Nephron progenitor cell (in vitro differentiated cells): ENCODE measurements at regions not wholly inside any gene's neighbourhood (a gene's known extent, or its start where the extent isn't known, plus 50 kb on each side); places are given as distances from the start of the nearest gene placed in this dataset.

ENCODE experiments used
- DNase-seq: peaks from one replicate; pipeline ENCODE4 v3.0.0; 2021
- H3K27ac Mint-ChIP-seq: 2 replicates; pipeline ENCODE4 v1.8.0; 2021; ENCODE audit warnings: mild to moderate bottlenecking, moderate library complexity, mixed read lengths
- H3K27me3 Mint-ChIP-seq: 2 replicates; pipeline ENCODE4 v1.8.0; 2021; ENCODE audit warnings: mild to moderate bottlenecking, low read depth, mixed read lengths; ENCODE audit not compliant: poor library complexity
- H3K36me3 Mint-ChIP-seq: 2 replicates; pipeline ENCODE4 v1.8.0; 2021; ENCODE audit warnings: low read depth, mixed read lengths
- H3K4me1 Mint-ChIP-seq: 2 replicates; pipeline ENCODE4 v1.8.0; 2021; ENCODE audit warnings: mixed read lengths
- H3K4me3 Mint-ChIP-seq: 2 replicates; pipeline ENCODE4 v1.8.0; 2021; ENCODE audit warnings: mild to moderate bottlenecking, moderate library complexity, mixed read lengths
- H3K9me3 Mint-ChIP-seq: 2 replicates; pipeline ENCODE4 v1.8.0; 2021; ENCODE audit warnings: mild to moderate bottlenecking, moderate library complexity, mixed read lengths
- CTCF ChIP-seq: fragments of 200-600 bp; sonication (generic); IDR thresholded peaks from 2 replicates; pipeline ENCODE4 v1.5.0; 2021; ENCODE audit warnings: antibody characterized with exemption

- Mint-ChIP-seq H3K4me1 (peaks cover 44% of the 10 kb centered on the region), H3K36me3 (peaks cover 16% of the 10 kb centered on the region), H3K27ac (no peak overlapping the region), H3K4me3 (no peak overlapping the region), H3K27me3 (peaks cover 35% of the 10 kb centered on the region), H3K9me3 (peaks cover 32% of the 10 kb centered on the region)
- DNase-seq: no peak
- no peak for TF ChIP-seq CTCF
These were observed 238.0 kb upstream of the COPS8 start for GRCh38 chr2:236847538-236848263.

GRCh38 chr2:236848501-236848900 lies 237.2 kb upstream of the COPS8 start:
- TF ChIP-seq CTCF: no peak
- Mint-ChIP-seq H3K9me3 (peaks cover 28% of the 10 kb centered on the region), H3K4me1 (peaks cover 52% of the 10 kb centered on the region)

GRCh38 chr2:236849508-236849907 lies 236.2 kb upstream of the COPS8 start:
- DNase-seq: no peak
- H3K4me3 Mint-ChIP-seq: no peak overlapping the region
- no peak for TF ChIP-seq CTCF
- peaks cover 35% of the 10 kb centered on the region for H3K27me3 Mint-ChIP-seq
- no peak overlapping the region for H3K27ac Mint-ChIP-seq
- peaks cover 20% of the 10 kb centered on the region for H3K9me3 Mint-ChIP-seq
- peaks cover 62% of the 10 kb centered on the region for H3K4me1 Mint-ChIP-seq
- H3K36me3 Mint-ChIP-seq: peaks cover 5% of the 10 kb centered on the region

More at GRCh38 chr2:236848501-236848900, 237.2 kb upstream of the COPS8 start:
- peaks cover 32% of the 10 kb centered on the region for H3K27me3 Mint-ChIP-seq
- no peak overlapping the region for H3K27ac Mint-ChIP-seq
- no peak for DNase-seq
- H3K36me3 Mint-ChIP-seq: peaks cover 13% of the 10 kb centered on the region
- H3K4me3 Mint-ChIP-seq: no peak overlapping the region

GRCh38 chr2:236849940-236850339 lies 235.7 kb upstream of the COPS8 start:
- peaks cover 16% of the 10 kb centered on the region for H3K9me3 Mint-ChIP-seq
- DNase-seq: no peak
- peak overlapping the region; percentile 21 for H3K4me3 Mint-ChIP-seq
- H3K4me1 Mint-ChIP-seq: peaks cover 62% of the 10 kb centered on the region
- H3K36me3 Mint-ChIP-seq: peaks cover 4% of the 10 kb centered on the region
- H3K27ac Mint-ChIP-seq: no peak overlapping the region
- TF ChIP-seq CTCF: no peak
- H3K27me3 Mint-ChIP-seq: peaks cover 32% of the 10 kb centered on the region

- Mint-ChIP-seq H3K9me3 (peaks cover 18% of the 10 kb centered on the region), H3K4me3 (no peak overlapping the region), H3K27ac (no peak overlapping the region), H3K27me3 (peaks cover 32% of the 10 kb centered on the region), H3K4me1 (peaks cover 67% of the 10 kb centered on the region), H3K36me3 (peaks cover 6% of the 10 kb centered on the region)
- no peak for TF ChIP-seq CTCF
- DNase-seq: no peak
These were observed 234.5 kb upstream of the COPS8 start for GRCh38 chr2:236851187-236851586.
